DMS53 (cell line): ENCODE measurements at regions not wholly inside any gene's neighbourhood (a gene's known extent, or its start where the extent isn't known, plus 50 kb on each side); places are given as distances from the start of the nearest gene placed in this dataset.
A peak's percentile ranks its signal among the peaks of the same experiment; 100 is the strongest.

Experiments
- DNase-seq: peaks from one replicate; lab custom pipeline; 2025; lab: John Stamatoyannopoulos, UW

GRCh38 chr1:25104932-25105561, 127.3 kb downstream of the SYF2 start:
- DNase-seq = no peak

DNA sequence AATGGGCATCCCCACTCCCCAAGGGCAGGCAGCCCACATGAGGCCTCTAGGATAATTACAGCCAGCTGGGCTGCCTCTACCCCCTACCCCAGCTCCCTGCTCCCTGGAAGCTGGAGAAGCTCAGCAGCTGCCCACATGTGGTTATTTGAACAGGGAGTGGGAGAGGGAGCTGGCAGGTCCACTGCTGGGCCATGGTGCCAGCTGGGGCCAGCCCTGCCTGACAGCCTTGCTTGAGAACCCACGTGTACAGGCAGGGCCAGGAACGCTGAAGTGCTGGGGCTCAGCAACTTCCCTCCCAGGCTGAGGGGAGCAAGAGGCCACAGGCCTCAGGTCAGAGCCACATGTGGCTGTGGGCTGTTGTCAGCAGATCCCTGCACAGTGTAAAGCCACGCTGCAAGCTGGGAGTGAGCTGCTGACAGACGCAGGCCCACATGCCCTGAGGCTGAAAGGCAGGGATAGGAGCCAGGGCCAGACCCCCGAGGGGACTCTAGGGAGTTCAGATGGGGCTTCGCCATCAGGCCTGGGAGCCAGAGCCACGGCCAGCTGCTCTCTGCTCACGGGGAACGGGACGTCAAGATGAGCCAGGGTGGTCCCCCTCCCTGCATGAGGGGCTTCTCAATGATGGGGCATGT, 129.0 kb downstream of the SYF2 start:
- peak; percentile 27 for DNase-seq

GRCh38 chr1:25100151-25100833, 132.0 kb downstream of the SYF2 start:
- peak; percentile 59 for DNase-seq

DNA sequence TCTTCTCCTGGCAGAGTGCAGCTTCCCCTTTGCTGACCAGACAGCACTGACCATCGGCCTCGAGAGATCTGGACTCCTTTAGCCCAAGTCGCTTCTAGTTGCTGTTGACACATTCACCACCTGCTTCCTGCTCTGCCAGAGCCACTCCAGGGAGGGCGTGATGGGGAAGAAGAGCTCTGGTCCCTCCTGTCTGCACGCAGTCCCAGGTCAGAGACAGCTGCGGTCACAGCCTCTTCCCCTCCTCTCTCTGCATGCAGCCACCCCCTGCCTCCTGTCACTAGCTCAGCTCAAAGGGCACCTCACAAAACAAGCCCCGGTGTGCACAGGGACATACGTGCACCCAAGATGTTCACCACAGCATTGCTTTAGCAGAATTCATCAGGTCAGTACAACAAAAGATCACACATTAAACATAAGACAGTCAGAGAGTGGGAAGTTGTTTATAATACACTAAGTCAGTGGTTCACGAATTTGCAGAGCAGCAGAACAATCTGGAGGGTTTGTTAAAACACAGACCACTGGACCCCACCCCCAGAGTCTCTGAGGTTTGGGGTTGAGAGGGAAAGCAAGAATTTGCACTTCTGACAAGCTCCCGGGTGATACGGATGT, 132.9 kb downstream of the SYF2 start:
- peak; percentile 97 for DNase-seq

DNA sequence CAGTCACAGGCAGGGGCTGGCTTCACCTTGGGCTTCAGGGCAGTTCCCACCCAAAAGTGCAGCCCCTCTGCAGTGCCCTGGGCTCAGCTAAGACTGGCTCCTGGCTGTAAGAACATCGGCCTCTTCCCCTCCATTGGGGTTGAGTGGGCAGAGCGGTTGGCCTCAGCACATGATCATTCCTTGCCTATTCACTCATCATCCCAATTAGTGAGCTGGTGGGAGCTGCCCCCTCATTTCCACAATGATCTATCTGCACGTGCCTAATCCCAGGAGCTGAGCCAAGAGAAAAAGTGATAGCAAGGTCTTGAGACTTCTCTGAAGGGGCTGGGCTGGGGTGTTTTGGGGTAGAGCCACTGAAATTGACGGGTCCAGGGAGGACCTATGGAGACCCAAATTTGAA, 133.6 kb downstream of the SYF2 start:
- DNase-seq = peak; percentile 50

GRCh38 chr1:25096307-25097150, 135.8 kb downstream of the SYF2 start:
- no peak for DNase-seq

- no peak for DNase-seq
These were observed 136.6 kb downstream of the SYF2 start for GRCh38 chr1:25095635-25096200.

DNA sequence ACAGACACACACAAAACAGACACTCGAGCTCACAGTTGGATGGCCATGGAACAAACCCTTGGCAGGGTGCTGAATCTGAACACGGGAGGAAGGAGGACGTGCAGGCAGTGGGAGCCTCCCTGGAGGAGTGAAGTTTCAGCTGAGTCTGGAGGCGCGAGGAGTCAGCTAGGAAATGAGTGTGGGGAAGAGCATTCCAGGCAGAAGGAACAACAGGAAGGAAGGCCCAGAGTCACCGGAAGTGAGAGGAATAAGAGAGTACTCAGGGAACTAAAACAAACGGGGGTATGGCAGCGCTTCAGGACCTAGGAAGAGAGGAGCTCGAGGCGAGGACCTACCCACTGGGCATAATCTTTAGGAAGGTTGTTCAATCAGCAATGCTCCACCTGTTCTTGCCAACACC, 137.3 kb downstream of the SYF2 start:
- DNase-seq = no peak

- no peak for DNase-seq
These were observed 138.1 kb downstream of the SYF2 start for GRCh38 chr1:25094229-25094628.

DNA sequence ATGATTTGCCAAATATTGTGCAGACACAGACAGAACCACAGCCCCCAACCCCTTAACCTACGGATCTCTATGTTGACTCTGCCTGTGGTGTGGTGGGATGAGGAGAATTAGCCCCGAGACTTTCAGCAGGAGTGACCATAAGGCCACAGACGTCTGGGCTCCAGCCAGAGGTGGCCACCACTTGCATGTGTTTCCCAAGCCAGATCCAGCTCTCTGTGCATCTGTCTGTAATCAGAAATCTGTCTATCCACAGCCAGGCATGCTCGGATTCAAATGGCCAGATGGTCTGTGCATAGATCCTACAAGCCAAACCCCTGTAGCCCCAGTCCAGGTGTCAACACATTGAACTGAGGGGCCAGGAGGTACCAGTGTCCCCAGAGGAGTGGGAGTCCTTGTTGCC, 140.6 kb downstream of the SYF2 start:
- no peak for DNase-seq

DNA sequence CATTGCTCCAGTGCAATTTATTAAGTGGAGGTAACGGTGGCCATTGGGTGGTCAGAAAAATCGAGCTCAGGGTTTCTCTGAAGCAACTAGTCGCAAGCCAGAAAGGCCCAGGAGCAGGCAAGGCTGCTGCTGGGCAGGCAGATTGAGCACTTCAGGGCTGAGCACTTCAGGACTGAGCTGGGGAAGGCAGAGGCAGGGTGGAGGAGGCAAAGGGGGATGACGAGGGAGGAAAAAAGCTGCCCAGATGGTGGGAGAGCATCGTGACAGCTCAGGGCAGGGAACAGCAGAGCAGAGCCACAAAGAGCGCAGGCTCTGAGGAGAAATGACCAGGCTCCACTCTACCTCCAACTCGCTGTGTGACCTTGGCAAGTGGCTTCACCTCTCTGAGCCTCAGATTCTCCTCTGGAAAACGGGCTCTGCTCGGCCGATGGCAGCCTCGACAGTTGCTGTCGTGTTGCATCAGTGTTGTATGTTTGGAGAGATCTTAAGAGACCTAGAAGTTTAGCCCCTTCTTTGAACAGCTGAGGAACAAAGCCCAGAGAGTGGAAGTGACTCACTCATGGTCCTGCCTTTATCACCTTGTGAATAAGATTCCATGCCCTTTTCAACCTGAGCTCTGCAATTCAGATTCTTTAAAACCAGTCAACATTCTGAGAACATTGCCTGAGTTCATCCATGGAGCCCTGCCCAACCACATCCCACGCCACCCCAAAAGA, 141.4 kb downstream of the SYF2 start:
- peak; percentile 33 for DNase-seq

DNA sequence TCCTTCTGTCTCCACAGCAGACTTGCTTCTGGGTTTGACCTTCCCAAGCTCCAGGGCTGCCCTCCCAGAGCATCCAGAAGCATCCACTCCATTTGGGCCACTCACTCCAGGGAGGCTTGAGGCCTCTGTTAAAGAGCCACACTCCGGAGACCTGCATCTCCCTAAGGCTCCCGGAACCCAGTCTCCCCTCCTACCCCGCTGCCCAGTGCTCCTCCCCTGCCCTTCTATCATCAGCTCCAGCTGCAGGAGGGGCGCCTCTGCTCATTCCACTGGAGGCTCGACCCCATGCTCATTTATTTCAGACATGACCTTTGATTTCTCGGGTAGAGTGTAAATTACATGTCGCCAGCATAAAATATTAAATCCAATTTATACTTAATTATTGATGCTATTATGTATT, 142.5 kb downstream of the SYF2 start:
- DNase-seq = no peak

DNA sequence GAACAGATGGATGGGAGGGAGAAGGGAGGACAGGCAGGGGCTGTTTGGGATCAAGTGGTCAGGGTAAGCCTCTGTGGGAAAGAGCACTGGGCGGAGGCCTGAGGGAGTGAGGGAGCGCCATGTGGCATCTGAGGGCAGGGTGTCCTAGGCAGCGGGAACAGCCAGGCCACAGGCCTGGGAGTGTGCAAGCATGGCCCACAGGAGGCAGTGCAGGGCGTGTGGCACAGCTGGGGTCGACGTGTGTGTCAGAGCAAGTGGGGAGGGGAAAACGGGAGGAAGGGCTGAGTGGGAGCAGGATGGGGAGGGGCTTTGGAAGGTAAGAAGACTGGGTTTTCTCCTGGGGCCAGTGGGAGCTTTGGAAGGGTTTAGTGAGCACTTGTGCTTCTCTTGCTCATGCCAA, 143.4 kb downstream of the SYF2 start:
- DNase-seq = no peak

DNA sequence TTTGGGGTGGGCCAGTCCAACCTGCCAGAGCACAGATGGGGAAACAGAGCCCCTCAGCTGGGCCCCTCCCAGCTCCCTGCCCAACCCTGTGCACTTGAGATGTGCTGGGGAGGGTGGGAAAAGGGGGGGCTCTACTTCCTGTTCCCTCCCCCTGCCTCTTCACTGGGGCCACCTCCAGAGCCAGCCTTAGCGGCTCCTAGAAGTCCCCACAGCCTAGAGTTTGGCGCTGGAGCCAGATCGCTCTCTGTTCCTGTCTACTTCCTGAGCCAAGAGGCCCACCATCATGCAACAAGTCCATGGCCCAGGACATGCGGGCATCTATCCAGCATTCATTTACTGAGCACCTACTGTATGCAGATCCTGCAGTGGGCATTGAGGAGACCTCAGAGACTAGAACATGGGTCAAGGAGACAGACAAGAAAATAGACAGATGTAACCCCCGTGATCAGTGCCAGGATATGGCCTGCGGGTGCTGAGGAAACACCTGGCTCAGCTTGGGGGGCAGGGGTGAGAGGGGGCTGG, 144.1 kb downstream of the SYF2 start:
- DNase-seq = no peak

DNA sequence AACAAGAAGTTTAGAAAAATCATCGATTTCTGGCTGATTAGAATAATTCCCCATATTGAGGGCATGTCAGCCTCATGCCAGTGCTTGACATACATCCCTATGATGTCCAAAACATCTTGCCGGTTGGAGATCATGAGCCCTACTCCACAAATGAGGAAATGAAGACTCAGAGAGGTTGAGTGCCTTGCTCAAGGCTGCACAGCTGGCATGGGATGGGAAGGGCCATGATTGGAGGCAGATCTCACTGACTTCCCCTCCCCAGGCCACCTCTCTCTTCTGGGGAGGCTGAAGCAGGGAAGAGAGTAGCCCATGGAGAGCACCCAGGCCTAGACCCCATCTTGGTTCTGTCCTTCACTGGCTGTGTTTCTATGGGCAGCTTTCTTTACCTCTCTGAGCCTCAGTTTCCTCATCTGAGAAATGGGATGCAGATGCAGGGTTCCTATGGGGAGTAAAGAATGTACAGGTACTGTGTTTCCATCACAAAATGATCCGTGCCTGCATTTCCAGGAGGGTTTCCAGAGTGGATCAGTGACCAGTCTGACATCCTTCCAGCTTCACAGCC, 145.7 kb downstream of the SYF2 start:
- DNase-seq = no peak

DNA sequence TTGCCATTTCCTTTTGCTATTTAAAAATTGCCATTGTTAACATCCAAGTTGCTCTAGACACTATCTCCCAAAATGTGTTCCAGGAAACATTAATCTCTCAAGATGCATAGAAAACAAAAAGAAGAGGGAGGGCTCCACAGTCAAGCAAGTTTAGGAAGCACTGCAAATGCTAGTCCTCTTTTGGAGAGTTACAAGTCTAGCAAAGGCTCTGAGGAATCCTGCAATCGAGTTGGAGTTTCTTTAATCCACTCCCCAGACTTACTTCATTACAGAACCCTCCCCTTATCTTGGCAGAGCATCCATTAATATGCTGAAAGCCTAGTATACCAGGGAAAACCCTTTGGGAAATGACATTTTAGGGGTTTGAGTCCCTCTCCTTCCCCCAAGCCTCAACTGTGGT, 147.9 kb downstream of the SYF2 start:
- no peak for DNase-seq

- DNase-seq = no peak
These were observed 148.6 kb downstream of the SYF2 start for GRCh38 chr1:25083481-25084345.

DNA sequence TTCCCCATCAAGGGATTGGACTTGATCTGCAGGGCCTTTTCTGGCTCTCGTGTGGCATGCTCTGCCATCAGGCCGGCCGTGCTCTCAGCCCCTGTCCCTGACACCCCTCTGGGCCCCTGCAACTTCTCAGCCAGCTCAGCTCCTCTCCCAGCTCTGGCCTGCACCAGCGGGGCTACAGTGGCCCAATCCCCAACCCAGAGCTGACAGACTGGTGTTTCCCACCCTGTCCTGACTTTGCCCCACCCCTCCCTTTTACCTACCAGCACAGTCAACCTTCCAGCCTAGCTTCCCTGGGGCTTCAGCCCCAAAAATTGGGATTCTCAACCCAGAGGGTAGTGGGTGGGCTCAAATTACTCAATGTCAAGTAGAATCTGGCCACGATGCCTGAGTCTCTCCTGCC, 149.3 kb downstream of the SYF2 start:
- DNase-seq = no peak

- DNase-seq = no peak
These were observed 149.9 kb downstream of the SYF2 start for GRCh38 chr1:25082216-25082899.
